ENCODE measurements at regions not wholly inside any gene's neighbourhood (a gene's known extent, or its start where the extent isn't known, plus 50 kb on each side); places are given as distances from the start of the nearest gene placed in this dataset.

GRCh38 chr1:192098001-192098400 lies 60.3 kb upstream of the RGS18 start:
- TF ChIP-seq POLR2A (IDR thresholded peaks at IDR 0.05; ENCODE audit: low read depth, low read length) (no peak), POLR2AphosphoS5 (IDR thresholded peaks at IDR 0.05; ENCODE audit: low read depth, low read length) (no peak)

All from GM12891 (cell line).